NCI-H345 (cell line): ENCODE measurements at regions not wholly inside any gene's neighbourhood (a gene's known extent, or its start where the extent isn't known, plus 50 kb on each side); places are given as distances from the start of the nearest gene placed in this dataset.

ENCODE experiments used
- DNase-seq: peaks from one replicate; lab custom pipeline; 2025; lab: John Stamatoyannopoulos, UW

DNA sequence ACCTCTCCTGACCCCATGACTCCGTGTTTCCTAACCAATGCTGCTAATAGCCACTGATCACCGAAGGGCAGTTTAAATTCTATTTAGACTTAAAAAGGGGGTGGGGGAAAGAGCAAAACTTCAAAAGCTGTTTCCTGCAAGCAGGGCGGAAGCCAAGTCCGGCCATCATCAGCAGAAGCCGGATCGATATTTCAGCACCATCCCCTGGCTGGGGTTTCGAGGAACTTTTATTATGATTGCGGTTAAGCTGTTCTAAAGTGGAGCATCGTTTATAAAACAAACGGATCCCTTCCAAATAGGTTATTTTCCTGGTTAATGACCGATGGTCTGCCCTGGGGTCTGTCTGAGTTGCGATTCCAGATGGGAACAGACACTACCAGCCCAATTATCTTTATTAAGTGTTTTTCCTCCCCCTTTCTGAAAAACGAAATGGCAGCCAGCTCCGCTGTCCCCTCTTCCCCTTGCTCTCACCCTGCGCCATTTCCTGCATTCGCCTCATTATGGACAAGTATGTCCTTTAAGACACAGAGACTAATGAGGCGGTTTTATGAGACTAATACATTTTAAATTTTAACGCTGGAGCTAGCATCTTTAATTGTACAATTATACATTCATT lies 76.1 kb upstream of the IRX3 start:
- DNase-seq: no peak

DNA sequence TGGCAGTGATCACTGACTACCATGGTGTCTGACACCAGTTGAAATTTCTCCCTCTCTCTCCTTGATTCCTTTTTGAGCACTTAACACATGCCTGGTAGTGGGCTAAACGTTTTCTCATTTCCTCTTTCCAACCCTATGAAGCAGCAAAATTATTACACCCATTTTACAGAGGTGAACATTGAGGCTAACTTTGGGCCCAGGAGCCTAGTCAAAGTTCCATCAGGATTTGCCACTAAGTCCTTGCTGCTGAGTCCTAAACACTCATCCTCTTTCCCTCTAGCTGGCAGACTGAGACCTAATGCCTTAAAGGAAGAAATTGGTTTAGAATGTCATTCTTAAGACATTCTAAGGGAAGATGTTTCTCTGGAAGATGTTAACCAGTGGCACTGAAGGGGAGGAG lies 74.7 kb upstream of the IRX3 start:
- no peak for DNase-seq

DNA sequence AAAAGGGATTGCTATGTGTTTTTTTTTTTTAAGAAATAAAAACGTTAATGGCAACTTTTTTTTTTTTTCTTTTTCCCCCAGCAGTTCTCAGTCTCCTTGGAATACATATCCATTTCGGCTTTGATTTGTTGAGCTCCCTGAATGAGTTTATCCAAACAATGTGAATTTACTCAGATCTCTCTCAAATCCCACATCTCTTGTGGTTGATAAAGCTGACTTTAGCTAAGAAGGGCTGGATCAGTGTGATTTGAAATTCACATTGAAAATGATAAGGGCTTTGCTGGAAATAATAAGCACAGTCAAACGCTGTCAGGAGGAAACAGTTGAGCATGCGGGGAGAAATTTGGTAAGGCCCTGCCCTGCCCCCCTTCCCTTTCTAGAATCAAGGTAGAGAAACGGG lies 74.1 kb upstream of the IRX3 start:
- DNase-seq: no peak

DNA sequence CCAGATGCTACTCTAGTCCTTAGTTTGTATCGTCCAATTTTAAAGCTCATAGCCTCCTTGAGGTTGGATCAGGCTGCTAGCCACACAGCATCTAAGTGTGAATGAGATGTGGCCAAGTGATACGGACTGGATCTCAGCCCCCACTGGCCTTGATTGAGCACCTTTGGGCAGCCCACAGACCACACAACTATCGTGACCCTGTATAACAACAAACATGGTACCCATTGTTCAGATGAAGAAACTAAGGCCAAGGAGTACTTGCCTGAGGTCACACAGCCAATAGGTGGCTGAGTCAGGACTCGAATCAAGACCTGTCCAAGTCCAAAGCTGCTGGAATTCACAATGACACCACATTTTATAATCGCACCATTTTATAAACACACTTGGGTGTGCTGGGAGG lies 73.0 kb upstream of the IRX3 start:
- no peak for DNase-seq

DNA sequence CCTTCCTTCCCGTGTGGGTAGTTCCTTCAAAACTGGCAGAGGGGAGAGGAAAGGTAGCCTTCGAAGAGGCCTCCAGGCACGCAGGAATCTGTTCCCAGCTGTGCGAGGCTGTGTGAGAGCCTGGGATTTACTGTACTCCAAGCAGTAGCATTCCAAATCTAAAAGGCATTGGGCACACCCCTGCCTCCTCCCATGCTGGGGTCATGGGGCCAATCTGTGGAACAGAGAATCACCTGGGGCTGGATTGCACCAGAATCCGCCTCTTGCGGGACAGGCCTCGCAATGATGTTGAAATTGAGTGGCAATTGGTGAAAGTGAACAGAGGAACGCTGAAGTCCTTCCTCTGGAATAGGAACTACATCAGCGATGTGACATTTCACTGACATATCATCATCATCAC lies 72.5 kb upstream of the IRX3 start:
- no peak for DNase-seq

DNA sequence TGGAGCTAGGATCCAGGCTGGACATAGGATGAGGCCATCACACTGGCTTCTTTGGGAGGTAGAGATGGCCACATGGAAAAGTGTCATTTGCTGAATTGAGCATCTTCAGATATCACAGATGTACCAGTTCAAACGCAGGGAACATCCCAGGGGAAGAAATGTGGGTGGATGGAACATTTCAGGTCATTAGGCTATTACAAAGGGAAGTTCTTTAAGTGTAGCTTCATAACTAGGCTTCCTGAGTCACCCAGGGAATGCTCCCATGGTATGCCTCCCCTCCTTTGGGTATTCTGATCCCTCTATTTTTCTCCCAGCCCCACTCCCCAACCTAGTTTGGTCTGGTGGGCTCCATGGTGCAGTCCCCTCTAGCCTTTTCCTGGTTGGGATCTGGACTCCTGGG lies 69.8 kb upstream of the IRX3 start:
- DNase-seq: no peak

DNA sequence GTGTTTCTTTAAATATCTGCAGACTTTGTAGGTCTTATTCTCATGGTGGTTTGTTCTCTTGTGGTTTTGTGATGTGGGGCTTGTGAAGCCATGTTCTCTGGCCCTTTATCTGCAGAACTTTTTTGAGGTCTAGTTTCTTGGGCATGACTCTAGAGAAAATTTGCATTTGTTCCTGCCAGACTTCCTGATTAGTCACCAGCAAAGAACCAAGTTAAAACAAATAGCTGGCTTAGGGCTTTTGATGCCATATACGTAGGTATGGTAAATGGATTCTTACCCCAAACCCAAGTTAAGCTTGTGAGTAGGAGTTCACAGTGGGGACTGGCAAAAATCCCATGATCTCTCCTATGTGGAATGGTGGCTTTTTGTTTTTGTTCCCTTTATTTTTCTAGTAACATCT lies 68.7 kb upstream of the IRX3 start:
- DNase-seq: no peak

DNA sequence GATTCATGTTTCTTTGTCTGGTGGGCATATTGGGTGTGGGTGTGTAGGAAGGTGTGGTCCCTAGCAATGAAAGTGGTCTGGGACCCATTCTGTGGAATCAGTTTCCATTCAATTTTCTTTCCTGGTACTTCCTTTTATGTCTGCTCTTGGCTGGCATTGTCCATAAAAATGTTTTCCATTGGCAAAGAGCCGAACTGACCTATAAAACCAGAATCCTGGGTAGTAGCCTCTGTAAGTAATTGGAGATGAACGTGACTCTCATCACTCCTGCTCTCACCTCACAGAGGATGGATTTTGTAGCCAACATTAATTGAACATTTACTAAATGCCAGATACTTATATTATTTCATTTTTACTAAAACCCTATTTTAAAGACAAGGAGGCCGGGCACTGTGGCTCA lies 66.5 kb upstream of the IRX3 start:
- no peak for DNase-seq

DNA sequence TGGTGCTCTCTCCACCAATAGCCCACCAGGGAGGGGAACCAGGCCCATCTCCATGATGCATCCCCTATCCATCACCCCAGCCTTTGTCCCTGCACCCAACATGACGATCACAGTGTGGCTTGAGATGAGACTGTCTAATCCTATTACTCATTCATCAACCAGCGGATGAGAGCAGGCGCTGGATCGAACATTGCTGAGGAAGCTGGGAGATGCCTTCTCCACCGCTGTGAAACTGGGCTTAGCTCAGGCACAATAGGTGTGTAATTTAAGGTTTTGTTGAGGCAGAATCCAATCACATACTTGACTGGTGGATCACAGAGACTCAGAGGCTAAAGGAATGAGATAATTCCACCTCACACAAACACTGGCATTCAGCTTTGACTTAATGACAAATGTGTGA lies 64.6 kb upstream of the IRX3 start:
- no peak for DNase-seq

DNA sequence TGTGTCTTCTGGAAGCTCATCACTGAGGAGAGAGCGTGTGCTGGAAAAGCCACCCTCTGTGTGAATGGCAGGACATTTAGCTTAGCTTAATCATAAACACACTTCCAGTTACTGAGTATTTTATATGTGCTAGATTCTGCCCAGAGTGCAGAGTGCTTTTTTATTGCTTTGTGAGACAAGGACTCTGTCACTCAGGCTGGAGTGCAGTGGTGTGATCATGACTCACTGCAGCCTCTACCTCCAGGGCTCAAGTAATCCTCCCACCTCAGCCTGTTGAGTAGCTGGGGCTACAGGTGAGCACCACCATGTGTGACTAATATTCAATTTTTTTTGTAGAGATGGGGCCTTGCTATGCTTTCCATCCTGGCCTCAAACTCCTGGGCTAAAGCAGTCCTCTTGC lies 61.4 kb upstream of the IRX3 start:
- DNase-seq: no peak

DNA sequence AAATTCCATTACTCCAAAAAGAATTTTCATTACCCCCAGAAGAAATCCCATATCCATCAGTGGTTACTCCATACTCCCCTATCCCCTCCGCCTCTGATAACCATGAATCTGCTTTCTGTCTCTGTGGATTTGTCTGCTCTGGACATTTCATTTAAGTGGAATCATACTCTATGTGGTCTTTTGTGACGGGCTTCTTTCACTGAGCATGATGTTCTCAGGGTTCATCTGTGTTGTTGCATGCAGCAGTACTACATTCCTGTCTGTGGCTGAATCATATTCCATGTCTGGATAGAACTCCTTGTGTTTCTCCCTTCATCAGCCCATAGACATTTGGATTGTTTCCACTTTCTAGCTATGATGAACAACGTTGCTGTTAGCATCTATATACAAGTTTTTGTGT lies 59.5 kb upstream of the IRX3 start:
- DNase-seq: no peak

DNA sequence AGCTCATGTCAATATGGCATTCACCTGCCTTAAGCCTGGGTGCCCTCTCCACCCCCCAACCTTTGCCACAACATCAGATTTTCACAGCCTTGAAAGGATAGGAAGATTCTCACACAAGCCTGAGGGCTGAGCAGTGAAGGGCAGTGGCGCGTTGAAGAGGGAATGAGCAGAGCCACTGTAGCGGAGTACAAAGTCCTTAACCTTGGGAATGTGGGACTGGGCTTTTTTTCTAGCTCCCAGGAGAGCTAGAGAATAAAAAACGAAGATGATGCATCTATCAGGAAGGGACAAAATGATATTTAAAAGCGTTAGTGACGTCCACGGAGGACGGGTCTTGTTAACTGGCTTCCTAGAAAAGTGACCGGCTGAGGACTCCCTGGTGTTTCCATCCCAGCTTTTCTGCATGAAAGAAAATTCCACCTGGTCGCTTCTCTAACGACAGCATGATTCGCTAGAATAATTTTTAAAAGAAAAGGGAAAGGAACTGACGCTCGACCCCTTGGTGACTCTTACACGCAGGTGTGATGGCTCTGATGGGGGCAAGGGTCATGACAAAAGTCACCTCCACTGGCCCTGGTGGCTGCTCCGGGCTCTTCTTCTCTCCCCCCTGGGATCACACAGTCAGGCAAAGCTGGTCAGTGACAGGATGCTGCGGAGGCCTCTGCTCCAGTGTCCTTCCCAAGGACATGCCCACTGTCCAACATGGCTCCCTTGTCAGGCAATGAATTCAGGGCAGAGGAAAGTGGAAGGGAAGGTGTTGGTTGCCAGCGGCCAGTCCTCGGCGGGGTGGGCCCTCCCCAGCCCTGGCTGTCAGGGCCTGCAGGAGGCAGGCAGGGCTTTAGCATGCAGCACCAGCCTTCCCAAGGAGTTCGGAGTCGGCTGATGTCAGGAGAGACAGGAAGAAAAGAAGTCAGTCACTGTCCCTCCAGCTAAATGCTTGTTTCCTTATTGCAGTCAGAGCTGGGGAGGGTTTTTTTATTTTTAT lies 58.4 kb upstream of the IRX3 start:
- DNase-seq: no peak

DNA sequence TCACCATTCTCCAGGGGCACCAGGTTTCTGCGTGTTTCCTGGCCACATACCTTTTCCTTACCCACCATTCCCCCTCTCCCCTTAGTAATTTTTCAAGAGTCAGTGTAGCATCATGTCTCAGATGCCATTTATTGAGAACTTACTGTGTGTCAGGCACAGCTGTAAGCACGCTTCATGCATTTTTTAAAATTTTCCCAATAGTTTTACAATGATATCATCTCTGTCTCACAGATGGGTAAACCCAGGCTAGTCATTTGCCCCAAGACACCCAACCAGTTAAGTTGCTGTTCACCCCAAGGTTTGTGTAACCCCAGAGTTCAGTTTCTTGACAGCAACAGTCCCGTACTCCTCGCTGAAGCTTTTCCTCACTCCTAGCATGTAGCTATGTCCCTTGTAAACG lies 56.4 kb upstream of the IRX3 start:
- DNase-seq: no peak

DNA sequence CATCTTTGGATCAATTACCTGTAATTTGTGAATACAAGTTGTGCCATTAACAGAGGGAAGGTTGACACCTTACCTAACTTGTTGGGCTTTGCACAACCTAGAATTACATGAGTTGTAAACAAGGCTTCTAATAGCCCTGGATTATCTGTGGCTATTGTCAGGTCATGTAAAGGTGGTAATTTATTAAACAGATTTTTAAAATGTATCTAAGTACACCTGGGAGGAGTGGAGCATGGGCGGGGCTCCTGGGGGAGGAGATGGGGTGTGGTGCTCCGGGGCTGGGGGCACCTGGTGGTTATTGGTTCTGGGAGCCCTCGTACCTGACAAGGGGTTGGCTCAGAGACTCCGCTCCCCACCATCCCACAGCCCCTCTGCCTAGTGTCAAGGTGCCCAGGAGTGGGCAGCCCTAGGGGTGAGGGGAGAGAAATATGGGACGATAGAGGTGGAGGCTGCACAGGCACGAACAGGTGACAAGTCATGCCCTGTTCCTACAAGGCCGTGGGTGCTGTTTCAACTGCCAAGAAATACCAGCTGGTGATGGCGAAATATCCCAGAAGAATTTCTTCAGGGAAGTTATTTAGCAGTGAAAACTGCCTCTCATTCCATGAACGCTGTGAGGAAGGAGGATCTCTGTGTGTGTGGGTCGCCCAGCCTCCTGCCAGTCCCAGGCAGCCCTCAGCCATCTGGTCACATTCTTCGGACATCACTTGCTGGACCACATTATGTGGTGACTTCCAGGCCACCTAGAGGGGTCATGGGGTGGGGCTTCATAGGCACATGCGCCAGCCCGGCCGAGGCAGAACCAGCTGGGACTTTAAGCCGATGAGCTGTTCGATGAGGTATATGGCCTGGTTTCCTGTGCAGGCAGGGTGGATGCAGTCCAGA lies 55.5 kb upstream of the IRX3 start:
- DNase-seq: no peak

DNA sequence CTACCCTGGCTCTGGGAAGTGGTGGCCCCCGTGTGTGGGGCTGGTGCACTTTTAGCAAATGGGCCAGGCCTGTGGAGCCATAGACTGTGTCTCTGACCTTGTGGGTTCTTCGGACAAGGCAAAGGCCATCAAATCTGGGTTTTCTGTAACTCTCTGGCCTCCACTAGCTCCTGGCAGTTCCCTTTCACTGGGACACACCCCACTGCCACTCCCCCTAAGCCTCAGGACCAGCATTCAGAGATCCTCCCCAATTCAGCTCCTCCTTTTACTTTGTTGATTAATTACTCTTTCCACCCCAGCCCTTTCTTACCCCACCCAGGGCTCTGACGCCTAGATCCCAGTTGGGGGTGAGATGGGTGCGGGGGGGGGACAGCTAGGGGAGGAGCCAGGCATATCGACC lies 53.9 kb upstream of the IRX3 start:
- no peak for DNase-seq

DNA sequence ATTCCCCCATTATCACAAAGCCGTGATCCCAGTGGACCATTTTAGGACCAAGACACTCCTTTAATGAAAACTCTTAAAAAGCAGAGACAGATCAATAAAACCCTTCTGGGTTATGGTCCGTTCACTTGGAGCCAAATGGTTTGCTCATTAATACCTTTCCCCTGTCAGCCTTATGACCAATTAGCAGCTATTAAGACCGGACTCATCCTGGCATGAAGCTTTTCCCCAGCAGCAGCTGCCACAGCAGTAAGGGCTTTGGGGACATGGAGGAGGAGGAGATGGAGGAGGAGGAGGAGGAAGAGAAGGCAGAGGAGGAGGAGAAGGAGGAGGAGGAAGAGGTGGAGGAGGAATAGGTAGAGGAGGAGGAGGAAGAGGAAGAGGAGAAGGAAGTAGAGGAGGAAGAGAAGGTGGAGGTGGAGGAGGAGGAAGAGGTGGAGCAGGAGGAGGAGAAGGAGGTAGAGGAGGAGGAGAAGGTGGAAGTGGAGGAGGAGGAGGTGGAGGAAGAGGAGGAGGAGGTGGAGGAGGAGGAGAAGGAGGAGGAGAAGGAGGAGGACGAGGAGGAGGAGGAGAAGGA lies 50.1 kb upstream of the IRX3 start:
- DNase-seq: no peak
